ENCODE measurements at regions not wholly inside any gene's neighbourhood (a gene's known extent, or its start where the extent isn't known, plus 50 kb on each side); places are given as distances from the start of the nearest gene placed in this dataset.
A peak's percentile ranks its signal among the peaks of the same experiment; 100 is the strongest.

- peaks cover 39% of the 10 kb centered on the region for H3K4me1 ChIP-seq (ENCODE audit: control insufficient read depth, insufficient read depth, low read length)
- no peaks in the 10 kb centered on the region for H3K27me3 ChIP-seq (ENCODE audit: control insufficient read depth, insufficient read depth, low read length)
- in situ Hi-C loops (cut with HindIII; ENCODE audit: low pct_unique_long_range_greater_than_20kb, low sequenced_read_pairs): no loop called here
- ATAC-seq (peak; percentile 60), DNase-seq (ENCODE audit: low read depth, low spot score) (no peak)
- no peak for TF ChIP-seq CTCF (IDR thresholded peaks at IDR 0.05)
- TF ChIP-seq SIN3A (IDR thresholded peaks at IDR 0.05; ENCODE audit: borderline replicate concordance, insufficient read depth, low read depth, low read length): no peak
- no peak for TF ChIP-seq TCF7L2 (IDR thresholded peaks at IDR 0.05; ENCODE audit: low read depth, low read length)
- TF ChIP-seq POLR2AphosphoS5 (IDR thresholded peaks at IDR 0.05; ENCODE audit: low read depth, low read length): no peak
- TF ChIP-seq REST (IDR thresholded peaks at IDR 0.05; ENCODE audit: insufficient read depth in 1 of 2, low read depth in 2 of 2, low read length in 1 of 2): no peak; a peak in 1 of 4 replicates
- H3K4me3 ChIP-seq (ENCODE audit: low read depth in 2 of 2, low read length in 2 of 2): peak overlapping the region; percentile 18 to 41; a peak in 3 of 4 replicates
- intact Hi-C loops (cut with micrococcal nuclease; ENCODE audit: unreplicated experiment): loop anchor here (2.0 to 10.0 kb wide), 4 partner anchors 62 to 740 kb away; partner anchors contain the start of gene ZNF608
- H3K36me3 ChIP-seq (ENCODE audit: control insufficient read depth, insufficient read depth, low read length): no peaks in the 10 kb centered on the region; the same call in 1 of the 2 replicates
- H3K27ac ChIP-seq (ENCODE audit: low read length): peak overlapping the region; percentile 100
- peaks cover 21% of the 10 kb centered on the region; the same call in 1 of the 2 replicates for H3K9me3 ChIP-seq (ENCODE audit: control insufficient read depth, insufficient read depth, low read depth, low read length)
- BruUV-seq (replicated peaks): no TSS peak
- POLR2A ChIA-PET: no interaction called here
- CTCF ChIA-PET: no interaction called here
Measured at GRCh38 chr5:125484272-125484741, 737.9 kb upstream of the ZNF608 start.

GRCh38 chr5:125484742-125485641 is 738.6 kb upstream of the ZNF608 start:
- Histone ChIP-seq H3K4me3 (ENCODE audit: low read depth in 2 of 2, low read length in 2 of 2) (peak overlapping the region; percentile 18 to 41; a peak in 3 of 4 replicates), H3K4me1 (ENCODE audit: control insufficient read depth, insufficient read depth, low read length) (peaks cover 39% of the 10 kb centered on the region), H3K36me3 (ENCODE audit: control insufficient read depth, insufficient read depth, low read length) (no peaks in the 10 kb centered on the region; the same call in 1 of the 2 replicates), H3K9me3 (ENCODE audit: control insufficient read depth, insufficient read depth, low read depth, low read length) (peaks cover 18% of the 10 kb centered on the region; the same call in 1 of the 2 replicates), H3K27ac (ENCODE audit: low read length) (peak overlapping the region; percentile 100), H3K27me3 (ENCODE audit: control insufficient read depth, insufficient read depth, low read length) (no peaks in the 10 kb centered on the region)
- BruUV-seq (replicated peaks): no TSS peak
- ATAC-seq: peak; percentile 96
- DNase-seq (ENCODE audit: low read depth, low spot score): peak; percentile 90
- ChIA-PET POLR2A (interaction anchor here (0.5 to 0.8 kb wide), 2 partner anchors 56 to 90 kb away, joined by 3 read pairs; no protein-coding TSS in a partner anchor), CTCF (no interaction called here)
- TF ChIP-seq SIN3A (IDR thresholded peaks at IDR 0.05; ENCODE audit: borderline replicate concordance, insufficient read depth, low read depth, low read length): no peak
- no peak for TF ChIP-seq REST (IDR thresholded peaks at IDR 0.05; ENCODE audit: insufficient read depth in 1 of 2, low read depth in 2 of 2, low read length in 1 of 2)
- peak; percentile 99 for TF ChIP-seq TCF7L2 (IDR thresholded peaks at IDR 0.05; ENCODE audit: low read depth, low read length)
- TF ChIP-seq POLR2AphosphoS5 (IDR thresholded peaks at IDR 0.05; ENCODE audit: low read depth, low read length): peak; percentile 89
- in situ Hi-C loops (cut with HindIII; ENCODE audit: low pct_unique_long_range_greater_than_20kb, low sequenced_read_pairs) (no loop called here), intact Hi-C loops (cut with micrococcal nuclease; ENCODE audit: unreplicated experiment) (loop anchor here (1.0 to 10.0 kb wide), 5 partner anchors 63 to 740 kb away; partner anchors contain the start of gene ZNF608)
